Thoracic aorta (tissue), 2 donors: ENCODE measurements at regions not wholly inside any gene's neighbourhood (a gene's known extent, or its start where the extent isn't known, plus 50 kb on each side); places are given as distances from the start of the nearest gene placed in this dataset.

ENCODE experiments used
- ATAC-seq: fragments of 150-250 bp; one replicate; pipeline ENCODE4 v1.8.0; 2017; ENCODE audit warnings: low read depth; ENCODE audit not compliant: insufficient number of reproducible peaks, low FRiP score
- DNase-seq: peaks from one replicate; pipeline ENCODE4 v3.0.0-alpha.2; 2020; ENCODE audit warnings: low spot score
- H3K27ac ChIP-seq, 2 donors: fragments of 200-600 bp; sonication (generic); 1 replicate in 1 of 2; 2 replicates in 1 of 2; pipeline ENCODE4 v1.5.1; 2016; ENCODE audit warnings: mild to moderate bottlenecking in 2 of 2, moderate library complexity in 2 of 2
- H3K27me3 ChIP-seq: fragments of 200-600 bp; sonication (generic); replicated peaks from 2 replicates; pipeline ENCODE4 v1.6.0; 2016; ENCODE audit warnings: mild to moderate bottlenecking; ENCODE audit not compliant: insufficient read depth
- H3K36me3 ChIP-seq: fragments of 200-600 bp; sonication (generic); one replicate; pipeline ENCODE4 v1.5.1; 2016
- H3K4me1 ChIP-seq, 2 donors: fragments of 200-600 bp; sonication (generic); 1 replicate in 1 of 2; 2 replicates in 1 of 2; pipeline versions ENCODE4 v1.5.1 to v1.6.0; 2016; ENCODE audit warnings: low read depth in 2 of 2, mild to moderate bottlenecking in 1 of 2; ENCODE audit not compliant: control insufficient read depth in 1 of 2
- H3K4me3 ChIP-seq: fragments of 200-600 bp; sonication (generic); 2 replicates; pipeline ENCODE4 v1.5.1; 2016; ENCODE audit warnings: mild to moderate bottlenecking
- H3K9me3 ChIP-seq: fragments of 200-600 bp; sonication (generic); 2 replicates; pipeline ENCODE4 v1.5.1; 2016
- CTCF ChIP-seq: fragments of 200-600 bp; sonication (generic); IDR thresholded peaks from one replicate; pipeline ENCODE4 v1.5.1; 2019; ENCODE audit warnings: antibody characterized with exemption

GRCh38 chr1:56179543-56179942 lies 399.8 kb downstream of the PLPP3 start:
- no peak overlapping the region for H3K4me3 ChIP-seq
- H3K27me3 ChIP-seq = no peaks in the 10 kb centered on the region
- H3K4me1 ChIP-seq = peaks cover 3 to 14% of the 10 kb centered on the region in 2 donors
- no peaks in the 10 kb centered on the region for H3K9me3 ChIP-seq
- H3K27ac ChIP-seq = no peak overlapping the region
- H3K36me3 ChIP-seq = no peaks in the 10 kb centered on the region
- DNase-seq (no peak), ATAC-seq (no peak)
- no peak for TF ChIP-seq CTCF

GRCh38 chr1:56175211-56175610 lies 404.2 kb downstream of the PLPP3 start:
- H3K27me3 ChIP-seq = no peaks in the 10 kb centered on the region
- H3K36me3 ChIP-seq = no peaks in the 10 kb centered on the region
- DNase-seq = no peak
- H3K4me1 ChIP-seq = peaks cover 9 to 21% of the 10 kb centered on the region in 2 donors
- H3K27ac ChIP-seq = no peak overlapping the region
- TF ChIP-seq CTCF = no peak
- H3K4me3 ChIP-seq = no peak overlapping the region
- ATAC-seq = no peak
- H3K9me3 ChIP-seq = no peaks in the 10 kb centered on the region

GRCh38 chr1:56174176-56174885 lies 405.0 kb downstream of the PLPP3 start:
- TF ChIP-seq CTCF = no peak

GRCh38 chr1:56173736-56174135 lies 405.6 kb downstream of the PLPP3 start:
- ATAC-seq = no peak
- no peak for TF ChIP-seq CTCF

More at GRCh38 chr1:56174176-56174885, 405.0 kb downstream of the PLPP3 start:
- H3K27me3 ChIP-seq = no peaks in the 10 kb centered on the region
- no peak for ATAC-seq
- H3K9me3 ChIP-seq = no peaks in the 10 kb centered on the region
- H3K27ac ChIP-seq = no peak overlapping the region
- H3K4me3 ChIP-seq = no peak overlapping the region
- H3K36me3 ChIP-seq = no peaks in the 10 kb centered on the region
- DNase-seq = no peak
- peaks cover 11 to 24% of the 10 kb centered on the region in 2 donors for H3K4me1 ChIP-seq

GRCh38 chr1:56171670-56172069 lies 407.7 kb downstream of the PLPP3 start:
- no peak overlapping the region for H3K4me3 ChIP-seq
- H3K27me3 ChIP-seq = no peaks in the 10 kb centered on the region
- no peaks in the 10 kb centered on the region for H3K36me3 ChIP-seq
- TF ChIP-seq CTCF = no peak
- H3K4me1 ChIP-seq = peaks cover 11 to 26% of the 10 kb centered on the region in 2 donors
- ATAC-seq (no peak), DNase-seq (no peak)
- H3K9me3 ChIP-seq = no peaks in the 10 kb centered on the region
- no peak overlapping the region for H3K27ac ChIP-seq

More at GRCh38 chr1:56173736-56174135, 405.6 kb downstream of the PLPP3 start:
- no peak for DNase-seq
- Histone ChIP-seq H3K4me1 (peaks cover 11 to 26% of the 10 kb centered on the region in 2 donors), H3K27ac (no peak overlapping the region), H3K27me3 (no peaks in the 10 kb centered on the region), H3K9me3 (no peaks in the 10 kb centered on the region), H3K4me3 (no peak overlapping the region), H3K36me3 (no peaks in the 10 kb centered on the region)
